ENCODE measurements at regions not wholly inside any gene's neighbourhood (a gene's known extent, or its start where the extent isn't known, plus 50 kb on each side); places are given as distances from the start of the nearest gene placed in this dataset.
"Not testable (repeated sequence)": the region's sequence is repeated elsewhere in the genome, so short reads cannot be mapped to it uniquely, and the experiment has no call there.

DNA sequence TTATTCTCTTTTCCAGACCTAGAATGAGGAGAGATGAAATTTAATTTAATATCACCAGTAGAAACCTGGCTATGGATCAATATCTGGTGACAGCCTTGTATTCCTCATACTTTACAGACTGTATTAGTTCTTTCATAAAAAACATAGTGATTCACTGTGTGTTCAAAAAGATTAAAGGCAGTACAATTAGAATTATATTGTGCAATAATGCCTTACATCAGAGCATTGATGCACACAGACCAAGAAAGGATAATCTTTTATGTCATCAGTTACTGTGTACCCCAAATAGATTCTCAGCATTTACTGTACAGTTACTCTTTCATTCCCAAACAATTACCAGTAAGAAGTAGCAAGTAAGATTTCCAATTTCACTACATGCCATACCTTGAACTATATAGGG is 260.5 kb upstream of the ANXA10 start:
- H3K27me3 ChIP-seq (ENCODE audit: low read depth), result no peaks in the 10 kb centered on the region
- H3K36me3 ChIP-seq, result no peaks in the 10 kb centered on the region
- no peaks in the 10 kb centered on the region for H3K4me1 ChIP-seq
- intact Hi-C loops (cut with micrococcal nuclease), result no loop called here
- no peak for DNase-seq
- H3K4me3 ChIP-seq, result no peak overlapping the region
- H3K27ac ChIP-seq (replicated peaks), result no peak overlapping the region
- TF ChIP-seq, protein P1, sequence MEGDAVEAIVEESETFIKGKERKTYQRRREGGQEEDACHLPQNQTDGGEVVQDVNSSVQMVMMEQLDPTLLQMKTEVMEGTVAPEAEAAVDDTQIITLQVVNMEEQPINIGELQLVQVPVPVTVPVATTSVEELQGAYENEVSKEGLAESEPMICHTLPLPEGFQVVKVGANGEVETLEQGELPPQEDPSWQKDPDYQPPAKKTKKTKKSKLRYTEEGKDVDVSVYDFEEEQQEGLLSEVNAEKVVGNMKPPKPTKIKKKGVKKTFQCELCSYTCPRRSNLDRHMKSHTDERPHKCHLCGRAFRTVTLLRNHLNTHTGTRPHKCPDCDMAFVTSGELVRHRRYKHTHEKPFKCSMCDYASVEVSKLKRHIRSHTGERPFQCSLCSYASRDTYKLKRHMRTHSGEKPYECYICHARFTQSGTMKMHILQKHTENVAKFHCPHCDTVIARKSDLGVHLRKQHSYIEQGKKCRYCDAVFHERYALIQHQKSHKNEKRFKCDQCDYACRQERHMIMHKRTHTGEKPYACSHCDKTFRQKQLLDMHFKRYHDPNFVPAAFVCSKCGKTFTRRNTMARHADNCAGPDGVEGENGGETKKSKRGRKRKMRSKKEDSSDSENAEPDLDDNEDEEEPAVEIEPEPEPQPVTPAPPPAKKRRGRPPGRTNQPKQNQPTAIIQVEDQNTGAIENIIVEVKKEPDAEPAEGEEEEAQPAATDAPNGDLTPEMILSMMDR (IDR thresholded peaks at IDR 0.05; ENCODE audit: borderline replicate concordance), result no peak
- no peaks in the 10 kb centered on the region for H3K9me3 ChIP-seq (replicated peaks)

DNA sequence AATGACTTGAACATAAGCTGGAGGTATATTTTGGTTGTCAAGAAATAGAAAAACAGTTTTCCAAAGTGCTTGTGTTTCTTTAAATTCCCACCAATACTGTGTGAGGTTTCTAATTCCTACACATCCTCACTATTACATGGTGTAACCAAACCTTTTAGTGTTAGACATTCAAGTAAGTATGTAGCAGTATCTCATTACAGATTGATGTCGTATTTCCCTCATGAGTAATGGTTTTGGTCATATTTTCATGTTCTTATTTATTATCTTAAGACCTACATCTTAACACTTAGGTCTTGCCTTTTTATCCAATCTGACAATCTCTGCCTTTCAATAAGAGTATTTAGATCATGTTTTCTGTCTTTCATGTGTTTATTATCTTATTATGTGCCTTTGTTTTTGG is 253.7 kb upstream of the ANXA10 start:
- Histone ChIP-seq H3K4me1 (no peaks in the 10 kb centered on the region), H3K9me3 (replicated peaks) (peaks cover 14% of the 10 kb centered on the region), H3K4me3 (no peak overlapping the region), H3K27me3 (ENCODE audit: low read depth) (no peaks in the 10 kb centered on the region), H3K27ac (replicated peaks) (no peak overlapping the region), H3K36me3 (no peaks in the 10 kb centered on the region)
- DNase-seq, result no peak
- intact Hi-C loops (cut with micrococcal nuclease), result no loop called here
- TF ChIP-seq, protein P1 (IDR thresholded peaks at IDR 0.05; ENCODE audit: borderline replicate concordance), result no peak

DNA sequence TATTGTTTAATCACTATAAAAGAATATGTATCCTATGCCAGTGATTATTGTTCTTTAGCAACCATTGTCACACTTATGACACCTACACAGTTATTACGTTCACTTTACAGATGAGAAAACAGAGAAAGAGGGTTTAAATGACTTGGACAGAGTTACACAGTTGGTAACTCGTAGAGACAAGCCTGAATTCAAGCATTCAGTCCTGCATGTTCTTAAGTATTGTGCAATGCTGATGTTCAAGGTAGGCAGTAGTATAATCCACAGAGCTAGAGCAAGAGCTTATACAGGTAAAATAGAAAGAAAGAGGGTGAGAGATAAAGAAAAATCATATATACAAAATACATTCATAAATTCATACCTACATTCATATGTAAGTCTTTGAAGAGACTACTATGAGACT is 249.8 kb upstream of the ANXA10 start:
- intact Hi-C loops (cut with micrococcal nuclease), result no loop called here
- H3K27ac ChIP-seq (replicated peaks), result no peak overlapping the region
- H3K4me1 ChIP-seq, result no peaks in the 10 kb centered on the region
- no peak overlapping the region for H3K4me3 ChIP-seq
- no peak for DNase-seq
- TF ChIP-seq, protein P1 (IDR thresholded peaks at IDR 0.05; ENCODE audit: borderline replicate concordance), result no peak
- H3K27me3 ChIP-seq (ENCODE audit: low read depth), result no peaks in the 10 kb centered on the region
- H3K36me3 ChIP-seq, result no peaks in the 10 kb centered on the region
- H3K9me3 ChIP-seq (replicated peaks), result peaks cover 14% of the 10 kb centered on the region

DNA sequence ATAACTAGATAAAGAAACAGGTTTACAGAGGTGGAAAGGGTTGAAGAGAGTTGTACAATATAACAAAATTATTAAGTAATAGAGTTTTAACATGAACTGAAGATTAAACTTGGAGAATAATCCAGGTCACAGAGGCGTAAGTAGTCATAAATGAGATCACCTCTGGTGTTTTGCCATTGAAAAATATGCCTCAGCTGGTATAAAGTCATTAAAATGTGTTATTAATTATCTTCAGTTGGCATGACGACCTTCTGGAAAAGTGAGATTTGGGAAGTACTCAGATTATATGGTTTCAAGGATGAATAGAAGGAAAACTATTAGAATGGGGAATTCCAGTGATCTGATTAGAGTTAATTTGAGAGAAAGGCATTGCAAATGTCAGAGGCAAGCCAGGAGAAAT is 237.5 kb upstream of the ANXA10 start:
- Histone ChIP-seq H3K4me3 (no peak overlapping the region), H3K27ac (replicated peaks) (no peak overlapping the region), H3K27me3 (ENCODE audit: low read depth) (no peaks in the 10 kb centered on the region), H3K9me3 (replicated peaks) (no peaks in the 10 kb centered on the region), H3K4me1 (no peaks in the 10 kb centered on the region), H3K36me3 (no peaks in the 10 kb centered on the region)
- intact Hi-C loops (cut with micrococcal nuclease), result no loop called here
- DNase-seq, result no peak
- TF ChIP-seq, protein P1 (IDR thresholded peaks at IDR 0.05; ENCODE audit: borderline replicate concordance), result no peak

DNA sequence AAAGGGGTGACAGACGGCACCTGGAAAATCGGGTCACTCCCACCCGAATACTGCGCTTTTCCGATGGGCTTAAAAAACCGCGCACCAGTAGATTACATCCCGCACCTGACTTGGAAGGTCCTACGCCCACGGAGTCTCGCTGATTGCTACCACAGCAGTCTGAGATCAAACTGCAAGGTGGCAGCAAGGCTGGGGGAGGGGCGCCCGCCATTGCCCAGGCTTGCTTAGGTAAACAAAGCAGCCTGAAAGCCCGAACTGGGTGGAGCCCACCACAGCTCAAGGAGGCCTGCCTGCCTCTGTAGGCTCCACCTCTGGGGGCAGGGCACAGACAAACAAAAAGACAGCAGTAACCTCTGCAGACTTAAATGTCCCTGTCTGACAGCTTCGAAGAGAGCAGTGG is 234.2 kb upstream of the ANXA10 start:
- H3K9me3 ChIP-seq (replicated peaks); H3K4me1 ChIP-seq; H3K4me3 ChIP-seq; H3K36me3 ChIP-seq; intact Hi-C loops (cut with micrococcal nuclease); DNase-seq; H3K27ac ChIP-seq (replicated peaks); H3K27me3 ChIP-seq (ENCODE audit: low read depth): not testable (repeated sequence)

DNA sequence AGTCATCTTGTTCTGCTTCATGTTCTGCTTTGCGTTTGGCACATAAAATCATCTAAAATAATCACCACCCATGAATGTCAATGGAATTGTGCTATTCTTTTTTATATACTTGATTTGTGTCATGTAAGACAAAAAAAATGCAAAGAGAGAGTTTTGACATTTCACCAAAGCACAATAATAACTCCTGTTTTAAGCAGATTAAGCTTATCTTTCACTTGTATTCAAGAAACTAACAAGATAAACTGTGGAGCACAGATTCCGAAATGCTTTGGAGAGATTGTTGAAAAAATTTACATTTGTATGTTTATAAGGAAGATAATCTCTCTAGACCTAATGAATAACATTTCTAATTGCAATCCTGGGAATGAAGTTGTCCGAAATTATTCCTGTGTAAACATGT is 225.1 kb upstream of the ANXA10 start:
- DNase-seq, result no peak
- H3K9me3 ChIP-seq (replicated peaks), result peaks cover under 1% of the 10 kb centered on the region
- no peaks in the 10 kb centered on the region for H3K4me1 ChIP-seq
- H3K4me3 ChIP-seq, result no peak overlapping the region
- intact Hi-C loops (cut with micrococcal nuclease), result no loop called here
- H3K27me3 ChIP-seq (ENCODE audit: low read depth), result no peaks in the 10 kb centered on the region
- TF ChIP-seq, protein P1 (IDR thresholded peaks at IDR 0.05; ENCODE audit: borderline replicate concordance), result no peak
- no peaks in the 10 kb centered on the region for H3K36me3 ChIP-seq
- no peak overlapping the region for H3K27ac ChIP-seq (replicated peaks)
